C4-2B (cell line): ENCODE measurements at regions not wholly inside any gene's neighbourhood (a gene's known extent, or its start where the extent isn't known, plus 50 kb on each side); places are given as distances from the start of the nearest gene placed in this dataset.

Experiments used
- CTCF ChIP-seq: fragments of 450-650 bp; conservative IDR thresholded peaks from 2 replicates; pipeline ENCODE4 v1.5.1; 2017; ENCODE audit warnings: mild to moderate bottlenecking
- ZFX ChIP-seq: fragments of 450-650 bp; IDR thresholded peaks from 2 replicates; pipeline ENCODE4 v1.6.1; 2017

- TF ChIP-seq CTCF, result no peak
- TF ChIP-seq ZFX, result no peak
These were observed 84.0 kb downstream of the MINAR1 start for GRCh38 chr15:79516155-79516554.
